Astrocyte of the spinal cord (primary cell): ENCODE measurements at regions not wholly inside any gene's neighbourhood (a gene's known extent, or its start where the extent isn't known, plus 50 kb on each side); places are given as distances from the start of the nearest gene placed in this dataset.

Source experiments
- DNase-seq: peaks from one replicate; pipeline ENCODE4 v3.0.0; 2011; ENCODE audit warnings: low read depth, low spot score
- H3K4me3 ChIP-seq: 2 replicates; pipeline ENCODE4 v1.5.1; 2011; ENCODE audit warnings: low read depth, mild to moderate bottlenecking, low read length, moderate library complexity
- in situ Hi-C: cut with HindIII; loops from 2 replicates; pipeline ENCODE4 v1.10.0; 2017; ENCODE audit warnings: low sequenced_read_pairs
- TF ChIP-seq, protein P1 (sequence below): IDR thresholded peaks from 2 replicates; pipeline ENCODE4 v1.5.1; 2012; ENCODE audit warnings: low read depth, mild to moderate bottlenecking, low read length, inconsistent platforms

DNA sequence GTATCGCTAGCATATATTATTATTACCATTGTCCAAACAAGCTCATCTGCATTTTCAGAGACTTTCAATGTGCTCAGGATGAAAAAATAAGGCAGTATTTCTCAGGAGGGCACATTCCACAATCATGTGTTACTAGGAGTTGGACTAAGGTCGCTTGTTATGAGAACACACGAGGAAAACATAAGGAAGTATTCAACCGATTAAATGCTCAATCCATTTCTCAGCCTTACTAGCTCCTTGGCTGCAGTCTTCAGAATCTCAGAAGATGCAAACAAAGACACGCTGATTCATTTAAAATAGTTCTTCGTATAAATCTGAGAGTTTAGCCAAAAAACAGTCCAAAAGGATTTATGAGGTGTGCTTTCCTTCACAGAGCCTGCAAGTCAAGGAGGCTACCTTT, 82.0 kb upstream of the JAK1 start:
- no peak for DNase-seq
- no peak overlapping the region for H3K4me3 ChIP-seq
- TF ChIP-seq, protein P1, sequence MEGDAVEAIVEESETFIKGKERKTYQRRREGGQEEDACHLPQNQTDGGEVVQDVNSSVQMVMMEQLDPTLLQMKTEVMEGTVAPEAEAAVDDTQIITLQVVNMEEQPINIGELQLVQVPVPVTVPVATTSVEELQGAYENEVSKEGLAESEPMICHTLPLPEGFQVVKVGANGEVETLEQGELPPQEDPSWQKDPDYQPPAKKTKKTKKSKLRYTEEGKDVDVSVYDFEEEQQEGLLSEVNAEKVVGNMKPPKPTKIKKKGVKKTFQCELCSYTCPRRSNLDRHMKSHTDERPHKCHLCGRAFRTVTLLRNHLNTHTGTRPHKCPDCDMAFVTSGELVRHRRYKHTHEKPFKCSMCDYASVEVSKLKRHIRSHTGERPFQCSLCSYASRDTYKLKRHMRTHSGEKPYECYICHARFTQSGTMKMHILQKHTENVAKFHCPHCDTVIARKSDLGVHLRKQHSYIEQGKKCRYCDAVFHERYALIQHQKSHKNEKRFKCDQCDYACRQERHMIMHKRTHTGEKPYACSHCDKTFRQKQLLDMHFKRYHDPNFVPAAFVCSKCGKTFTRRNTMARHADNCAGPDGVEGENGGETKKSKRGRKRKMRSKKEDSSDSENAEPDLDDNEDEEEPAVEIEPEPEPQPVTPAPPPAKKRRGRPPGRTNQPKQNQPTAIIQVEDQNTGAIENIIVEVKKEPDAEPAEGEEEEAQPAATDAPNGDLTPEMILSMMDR, result no peak
- in situ Hi-C loops, result no loop called here

DNA sequence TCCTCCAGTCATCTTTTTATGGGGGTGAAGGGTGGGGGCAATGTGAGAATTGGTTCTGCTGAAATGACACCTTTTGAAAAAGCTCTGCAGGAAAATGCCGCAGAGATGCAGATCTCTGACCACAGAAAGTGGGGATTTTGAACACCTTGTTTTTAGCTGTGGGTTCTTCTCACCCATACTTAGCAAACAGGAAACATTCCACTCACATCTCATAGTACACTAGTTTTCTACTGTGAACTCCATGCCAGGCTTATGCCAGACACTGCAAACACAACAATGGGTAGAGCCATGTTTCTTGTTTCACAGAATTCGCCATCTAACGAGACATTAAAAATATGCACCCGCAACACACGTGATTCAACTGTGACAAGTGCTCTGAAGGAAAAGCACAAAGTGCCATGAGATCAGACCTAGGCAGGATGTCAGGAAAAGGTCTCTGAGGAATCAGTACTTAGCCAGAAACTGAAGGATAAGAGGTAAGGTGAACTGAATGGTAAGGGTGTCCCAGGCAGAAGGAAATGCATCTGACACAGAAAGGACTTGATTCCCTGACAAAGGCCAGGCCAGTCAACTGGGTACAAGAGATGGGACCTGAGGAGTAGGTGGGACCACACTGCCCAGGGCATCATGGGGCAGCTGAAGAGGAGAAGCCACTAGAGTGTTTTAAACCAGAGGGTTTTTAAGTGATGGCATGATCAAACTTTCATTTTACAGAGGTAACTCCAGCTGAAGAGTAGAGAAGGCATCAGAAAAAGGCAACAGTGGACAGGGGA, 83.8 kb upstream of the JAK1 start:
- DNase-seq, result no peak
- no peak overlapping the region for H3K4me3 ChIP-seq
- in situ Hi-C loops, result no loop called here
- TF ChIP-seq, protein P1, result no peak

GRCh38 chr1:65050735-65051134, 84.4 kb upstream of the JAK1 start:
- in situ Hi-C loops, result no loop called here
- no peak overlapping the region for H3K4me3 ChIP-seq
- DNase-seq, result no peak
- TF ChIP-seq, protein P1, result no peak

DNA sequence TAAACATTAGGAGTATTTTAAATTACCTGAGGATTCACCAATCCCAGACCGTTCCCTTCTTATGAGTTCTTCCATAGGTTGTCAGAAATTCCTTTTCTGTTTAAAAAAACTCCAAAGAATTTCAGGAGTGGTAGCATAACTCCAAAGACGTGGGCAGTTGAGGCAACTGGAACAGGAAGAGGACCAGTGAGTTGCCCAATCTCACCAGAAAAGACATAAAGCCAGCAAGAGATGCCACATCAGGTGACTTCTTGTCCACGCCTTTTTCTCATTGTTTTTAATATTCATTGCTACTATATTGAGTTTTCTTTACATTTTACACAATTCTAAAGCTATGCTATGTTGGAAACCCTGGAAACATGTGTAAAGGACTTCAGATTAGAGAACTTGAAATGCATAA, 88.1 kb upstream of the JAK1 start:
- TF ChIP-seq, protein P1, result no peak
- no peak overlapping the region for H3K4me3 ChIP-seq
- in situ Hi-C loops, result no loop called here
- DNase-seq, result no peak

- no peak overlapping the region for H3K4me3 ChIP-seq
- no peak for DNase-seq
- TF ChIP-seq, protein P1, result no peak
- in situ Hi-C loops, result no loop called here
Measured at GRCh38 chr1:65055747-65056146, 89.4 kb upstream of the JAK1 start.

GRCh38 chr1:65056234-65056633, 89.9 kb upstream of the JAK1 start:
- DNase-seq, result no peak
- in situ Hi-C loops, result no loop called here
- TF ChIP-seq, protein P1, result no peak
- no peak overlapping the region for H3K4me3 ChIP-seq
